CD4-positive, alpha-beta T cell treated with Interleukin-4 for 1 hour (primary cell): ENCODE measurements at regions not wholly inside any gene's neighbourhood (a gene's known extent, or its start where the extent isn't known, plus 50 kb on each side); places are given as distances from the start of the nearest gene placed in this dataset.
"Not testable (repeated sequence)": the region's sequence is repeated elsewhere in the genome, so short reads cannot be mapped to it uniquely, and the experiment has no call there.

Experiments
- DNase-seq, 2 donors: peaks; one replicate each; pipeline ENCODE4 v3.0.0-alpha.2; 2020 to 2022

- DNase-seq = no peak
Measured at GRCh38 chr18:55912919-55913318, 324.9 kb upstream of the TCF4 start.

GRCh38 chr18:55912071-55912470, 324.1 kb upstream of the TCF4 start:
- DNase-seq = no peak

GRCh38 chr18:55910296-55910695, 322.3 kb upstream of the TCF4 start:
- no peak for DNase-seq

- DNase-seq = no peak
Measured at GRCh38 chr18:55908901-55909366, 320.9 kb upstream of the TCF4 start.

- DNase-seq = no peak
Measured at GRCh38 chr18:55907453-55908175, 319.6 kb upstream of the TCF4 start.

- no peak for DNase-seq
Measured at GRCh38 chr18:55906536-55906935, 318.5 kb upstream of the TCF4 start.

GRCh38 chr18:55903911-55904310, 315.9 kb upstream of the TCF4 start:
- DNase-seq = no peak

- DNase-seq = no peak
Measured at GRCh38 chr18:55900380-55900779, 312.4 kb upstream of the TCF4 start.

GRCh38 chr18:55897091-55897689, 309.2 kb upstream of the TCF4 start:
- DNase-seq = no peak

GRCh38 chr18:55893948-55894347, 306.0 kb upstream of the TCF4 start:
- DNase-seq = no peak

- DNase-seq = not testable (repeated sequence)
Measured at GRCh38 chr18:55892862-55893813, 305.1 kb upstream of the TCF4 start.

GRCh38 chr18:55886886-55887285, 298.9 kb upstream of the TCF4 start:
- DNase-seq = no peak

GRCh38 chr18:55884498-55884897, 296.5 kb upstream of the TCF4 start:
- no peak for DNase-seq

- DNase-seq = no peak
Measured at GRCh38 chr18:55880617-55881016, 292.6 kb upstream of the TCF4 start.

GRCh38 chr18:55879331-55879730, 291.3 kb upstream of the TCF4 start:
- DNase-seq = no peak

- DNase-seq = no peak
Measured at GRCh38 chr18:55878224-55878623, 290.2 kb upstream of the TCF4 start.

- no peak for DNase-seq
Measured at GRCh38 chr18:55877321-55877720, 289.3 kb upstream of the TCF4 start.

GRCh38 chr18:55876254-55876653, 288.3 kb upstream of the TCF4 start:
- no peak for DNase-seq

GRCh38 chr18:55875371-55875901, 287.4 kb upstream of the TCF4 start:
- no peak for DNase-seq

GRCh38 chr18:55869556-55870501, 281.8 kb upstream of the TCF4 start:
- DNase-seq = no peak

GRCh38 chr18:55868909-55869308, 280.9 kb upstream of the TCF4 start:
- no peak for DNase-seq

GRCh38 chr18:55866886-55867285, 278.9 kb upstream of the TCF4 start:
- DNase-seq = no peak
